SK-N-SH treated with all-trans-retinoic acid at 6 μM for 48 hours (cell line): ENCODE measurements at regions not wholly inside any gene's neighbourhood (a gene's known extent, or its start where the extent isn't known, plus 50 kb on each side); places are given as distances from the start of the nearest gene placed in this dataset.

ENCODE experiments used
- ATAC-seq: fragments of 200-7000 bp; cut with Tn5 transposase; 3 replicates; pipeline ENCODE4 v1.9.1; 2020; ENCODE audit warnings: mild to moderate bottlenecking, moderate library complexity
- ARNTL ChIP-seq: fragments of 450-650 bp; formaldehyde crosslinking; IDR thresholded peaks from 2 replicates; pipeline ENCODE4 v1.5.0; 2020; ENCODE audit warnings: low read depth, mild to moderate bottlenecking, moderate library complexity, borderline replicate concordance
- BACH2 ChIP-seq: fragments of 250-450 bp; sonication (Bioruptor Pico); IDR thresholded peaks from 2 replicates; pipeline ENCODE4 v1.9.0; 2021; ENCODE audit warnings: mild to moderate bottlenecking, borderline replicate concordance
- CREB5 ChIP-seq: fragments of 250-450 bp; sonication (Bioruptor Pico); IDR thresholded peaks from 2 replicates; pipeline ENCODE4 v1.5.1; 2020; ENCODE audit warnings: low read depth, mild to moderate bottlenecking, moderate library complexity
- CSDC2 ChIP-seq: fragments of 250-450 bp; sonication (Bioruptor Pico); IDR thresholded peaks from 2 replicates; pipeline ENCODE4 v1.5.0; 2020; ENCODE audit warnings: mild to moderate bottlenecking, moderate library complexity
- GLIS3 ChIP-seq: fragments of 250-450 bp; sonication (Bioruptor Pico); IDR thresholded peaks from 2 replicates; pipeline ENCODE4 v1.5.0; 2020; ENCODE audit warnings: mild to moderate bottlenecking, moderate library complexity
- ISL1 ChIP-seq: fragments of 250-450 bp; sonication (Bioruptor Pico); IDR thresholded peaks from 2 replicates; pipeline ENCODE4 v2.1.2; 2022; ENCODE audit warnings: mild to moderate bottlenecking, moderate library complexity
- PATZ1 ChIP-seq: fragments of 250-450 bp; sonication (Bioruptor Pico); IDR thresholded peaks from 2 replicates; pipeline ENCODE4 v1.8.0; 2020; ENCODE audit warnings: mild to moderate bottlenecking, moderate library complexity, borderline replicate concordance
- POU6F1 ChIP-seq: fragments of 250-450 bp; sonication (Bioruptor Pico); IDR thresholded peaks from 2 replicates; pipeline ENCODE4 v1.8.0; 2021; ENCODE audit warnings: low read depth, mild to moderate bottlenecking, moderate library complexity, borderline replicate concordance
- PPARA ChIP-seq: fragments of 250-450 bp; sonication (Bioruptor Pico); IDR thresholded peaks from 2 replicates; pipeline ENCODE4 v1.5.0; 2020; ENCODE audit warnings: mild to moderate bottlenecking, borderline replicate concordance
- SNAI2 ChIP-seq: fragments of 250-450 bp; sonication (Bioruptor Pico); IDR thresholded peaks from 2 replicates; pipeline ENCODE4 v1.5.0; 2020; ENCODE audit warnings: mild to moderate bottlenecking, moderate library complexity
- TCF4 ChIP-seq: fragments of 250-450 bp; sonication (Bioruptor Pico); IDR thresholded peaks from 2 replicates; pipeline ENCODE4 v1.8.0; 2021; ENCODE audit warnings: mild to moderate bottlenecking, moderate library complexity, borderline replicate concordance
- TOX ChIP-seq: fragments of 250-450 bp; sonication (Bioruptor Pico); IDR thresholded peaks from 2 replicates; pipeline ENCODE4 v1.8.0; 2021; ENCODE audit warnings: mild to moderate bottlenecking, moderate library complexity, borderline replicate concordance
- TSHZ2 ChIP-seq: fragments of 250-450 bp; sonication (Bioruptor Pico); IDR thresholded peaks from 2 replicates; pipeline ENCODE4 v1.5.0; 2020; ENCODE audit warnings: mild to moderate bottlenecking, moderate library complexity
- ZC3H10 ChIP-seq: fragments of 250-450 bp; sonication (Bioruptor Pico); IDR thresholded peaks from 2 replicates; pipeline ENCODE4 v1.5.1; 2021; ENCODE audit warnings: mild to moderate bottlenecking, moderate library complexity
- ZFP30 ChIP-seq: fragments of 450-650 bp; formaldehyde crosslinking; IDR thresholded peaks from 2 replicates; pipeline ENCODE4 v1.5.0; 2022; ENCODE audit warnings: mild to moderate bottlenecking, moderate library complexity
- ZNF565 ChIP-seq: fragments of 450-650 bp; formaldehyde crosslinking; conservative IDR thresholded peaks from 2 replicates; pipeline ENCODE4 v1.5.0; 2020; ENCODE audit warnings: low read depth, mild to moderate bottlenecking, moderate library complexity
- ZNF70 ChIP-seq: fragments of 450-650 bp; formaldehyde crosslinking; IDR thresholded peaks from 2 replicates; pipeline ENCODE4 v1.5.0; 2020; ENCODE audit warnings: mild to moderate bottlenecking, moderate library complexity
- ZNF8 ChIP-seq: fragments of 450-650 bp; formaldehyde crosslinking; IDR thresholded peaks from 2 replicates; pipeline ENCODE4 v1.5.0; 2020; ENCODE audit warnings: mild to moderate bottlenecking, moderate library complexity

- no peak for ATAC-seq
- TF ChIP-seq GLIS3 (CRISPR knock-in tag) = no peak
- TF ChIP-seq TCF4 (CRISPR knock-in tag) = no peak
- no peak for TF ChIP-seq ARNTL (CRISPR knock-in tag)
Observed at GRCh38 chr20:6632187-6632586, 135.3 kb upstream of the BMP2 start.

GRCh38 chr20:6630514-6630913 lies 137.0 kb upstream of the BMP2 start:
- no peak for ATAC-seq
- TF ChIP-seq TOX (CRISPR knock-in tag) (no peak), TSHZ2 (CRISPR knock-in tag) (no peak), CREB5 (CRISPR knock-in tag) (no peak)

- TF ChIP-seq TSHZ2 (CRISPR knock-in tag) = no peak
- ATAC-seq = no peak
Observed at GRCh38 chr20:6629564-6629963, 137.9 kb upstream of the BMP2 start.

GRCh38 chr20:6626805-6627204 lies 140.7 kb upstream of the BMP2 start:
- no peak for TF ChIP-seq ZNF8 (CRISPR knock-in tag)
- no peak for TF ChIP-seq CREB5 (CRISPR knock-in tag)
- no peak for TF ChIP-seq ZNF565 (CRISPR knock-in tag)
- TF ChIP-seq SNAI2 = no peak
- TF ChIP-seq ISL1 (CRISPR knock-in tag) = no peak
- TF ChIP-seq PPARA (CRISPR knock-in tag) = no peak
- no peak for TF ChIP-seq PATZ1 (CRISPR knock-in tag)
- no peak for TF ChIP-seq ZFP30 (CRISPR knock-in tag)
- no peak for TF ChIP-seq ZNF70 (CRISPR knock-in tag)
- no peak for TF ChIP-seq BACH2 (CRISPR knock-in tag)
- TF ChIP-seq TCF4 (CRISPR knock-in tag) = no peak
- TF ChIP-seq ZC3H10 = no peak
- TF ChIP-seq POU6F1 = no peak
- TF ChIP-seq CSDC2 (CRISPR knock-in tag) = no peak
- TF ChIP-seq TOX (CRISPR knock-in tag) = no peak
- ATAC-seq = no peak
